NCI-H2029 (cell line): ENCODE measurements at regions not wholly inside any gene's neighbourhood (a gene's known extent, or its start where the extent isn't known, plus 50 kb on each side); places are given as distances from the start of the nearest gene placed in this dataset.

Source experiments
- DNase-seq: peaks from one replicate; lab custom pipeline; 2025; lab: John Stamatoyannopoulos, UW

DNA sequence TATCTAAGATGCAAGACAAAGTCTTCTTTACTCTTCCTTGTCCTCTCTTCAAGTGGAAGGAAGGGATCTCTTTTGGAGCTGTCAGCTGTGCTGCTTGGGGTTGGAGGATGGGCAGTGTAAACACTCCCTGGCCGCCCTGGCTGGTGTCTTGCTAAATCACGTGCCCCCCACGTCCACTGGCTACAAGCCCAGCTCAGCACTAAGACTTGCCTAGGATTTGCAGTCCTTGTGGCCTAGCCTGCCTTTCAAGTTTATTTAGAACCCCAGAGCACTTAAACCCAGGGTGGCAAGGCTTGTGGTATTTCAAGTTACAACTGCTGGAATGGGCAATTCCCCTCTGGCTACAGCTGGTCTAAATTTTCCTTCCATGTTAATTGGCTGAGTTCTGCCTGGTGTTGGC lies 272.4 kb upstream of the MYO3A start:
- no peak for DNase-seq

DNA sequence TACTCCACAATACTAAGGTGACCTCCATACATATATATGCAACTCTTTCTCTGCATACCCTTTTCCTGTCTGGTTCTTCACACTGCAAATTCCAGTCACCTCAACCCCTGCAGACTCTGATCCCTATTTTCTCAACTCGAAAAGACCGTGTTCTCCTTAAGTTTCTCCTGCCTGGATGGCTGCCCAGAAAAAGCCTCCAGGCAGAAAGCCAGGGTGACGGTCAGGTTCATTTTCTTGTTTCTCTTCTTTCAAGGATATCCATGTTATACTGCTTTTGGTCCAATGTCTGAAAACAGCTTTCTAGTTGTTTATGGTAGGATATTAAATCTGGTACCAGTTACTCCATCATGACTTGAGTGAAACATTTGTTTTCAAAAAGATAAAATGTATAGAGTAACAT lies 267.8 kb upstream of the MYO3A start:
- no peak for DNase-seq

DNA sequence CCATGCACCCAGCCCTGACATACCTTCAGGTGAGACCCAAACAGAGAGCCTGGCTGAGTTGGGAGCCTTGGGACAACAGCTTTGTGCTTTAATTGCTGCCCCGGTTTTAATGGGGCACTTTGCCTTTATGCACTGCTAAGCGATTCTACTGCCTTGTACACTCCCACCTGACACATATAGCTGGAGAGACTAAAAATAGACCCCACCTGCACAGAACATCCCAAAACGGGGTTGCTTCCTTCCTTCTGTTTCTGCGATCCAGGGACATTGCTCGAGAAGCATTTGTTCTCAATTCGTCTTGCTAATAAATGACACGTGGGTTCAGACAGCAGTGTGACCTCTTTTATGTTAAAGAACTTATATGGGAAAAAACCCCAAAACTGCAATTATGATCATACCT lies 258.8 kb upstream of the MYO3A start:
- no peak for DNase-seq

DNA sequence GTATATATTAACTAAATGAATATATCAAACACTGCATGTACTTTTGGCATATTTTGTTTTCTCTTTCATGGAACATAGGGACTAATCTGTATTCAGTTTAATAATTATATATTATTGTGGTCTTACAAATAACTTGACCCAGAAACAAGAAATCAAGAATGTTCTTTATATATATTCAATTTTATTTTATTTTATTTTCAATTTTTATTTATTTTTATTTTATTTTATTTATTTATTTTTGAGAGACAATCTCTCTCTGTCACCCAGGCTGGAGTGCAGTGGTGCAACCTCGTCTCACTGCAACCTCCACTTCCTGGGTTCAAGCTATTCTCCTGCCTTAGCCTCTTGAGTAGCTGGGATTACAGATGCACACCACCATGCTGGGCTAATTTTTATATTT lies 258.4 kb upstream of the MYO3A start:
- DNase-seq: no peak

DNA sequence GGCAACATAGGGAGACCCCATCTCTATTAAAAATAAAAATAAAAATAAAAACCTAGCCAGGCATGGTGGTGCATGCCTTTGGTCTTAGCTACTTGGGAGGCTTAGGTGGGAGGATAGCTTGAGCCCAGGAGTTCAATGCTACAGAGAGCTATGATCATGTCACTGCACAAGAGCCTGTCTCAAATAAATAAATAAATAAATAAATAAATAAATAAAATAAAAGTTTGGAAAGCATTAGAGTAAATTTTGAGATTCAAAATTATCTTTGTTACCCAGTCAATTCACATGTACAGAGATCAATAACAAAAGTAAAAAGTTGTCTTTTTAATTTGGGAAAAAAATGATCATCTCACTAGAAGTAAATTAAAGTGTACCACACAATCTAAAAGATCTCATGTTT lies 255.8 kb upstream of the MYO3A start:
- DNase-seq: no peak

DNA sequence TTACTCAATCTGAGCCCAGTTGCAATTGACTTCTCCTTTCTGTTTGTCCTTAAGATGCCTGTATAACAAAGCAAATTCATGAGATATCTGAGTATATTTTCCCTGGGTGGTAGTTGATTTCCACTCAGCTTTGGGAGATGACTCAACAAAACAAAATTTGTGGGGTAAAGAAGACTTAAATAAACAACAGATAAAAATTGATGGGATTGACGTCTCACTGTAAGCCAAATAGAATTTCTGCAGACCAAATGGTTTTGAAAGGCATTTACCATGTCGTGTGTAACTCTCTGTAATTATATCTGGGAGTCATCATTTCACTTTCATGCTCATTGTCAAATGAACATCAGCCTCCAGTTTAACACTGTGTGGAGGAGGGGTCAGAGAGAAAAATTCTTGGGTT lies 255.4 kb upstream of the MYO3A start:
- DNase-seq: no peak

DNA sequence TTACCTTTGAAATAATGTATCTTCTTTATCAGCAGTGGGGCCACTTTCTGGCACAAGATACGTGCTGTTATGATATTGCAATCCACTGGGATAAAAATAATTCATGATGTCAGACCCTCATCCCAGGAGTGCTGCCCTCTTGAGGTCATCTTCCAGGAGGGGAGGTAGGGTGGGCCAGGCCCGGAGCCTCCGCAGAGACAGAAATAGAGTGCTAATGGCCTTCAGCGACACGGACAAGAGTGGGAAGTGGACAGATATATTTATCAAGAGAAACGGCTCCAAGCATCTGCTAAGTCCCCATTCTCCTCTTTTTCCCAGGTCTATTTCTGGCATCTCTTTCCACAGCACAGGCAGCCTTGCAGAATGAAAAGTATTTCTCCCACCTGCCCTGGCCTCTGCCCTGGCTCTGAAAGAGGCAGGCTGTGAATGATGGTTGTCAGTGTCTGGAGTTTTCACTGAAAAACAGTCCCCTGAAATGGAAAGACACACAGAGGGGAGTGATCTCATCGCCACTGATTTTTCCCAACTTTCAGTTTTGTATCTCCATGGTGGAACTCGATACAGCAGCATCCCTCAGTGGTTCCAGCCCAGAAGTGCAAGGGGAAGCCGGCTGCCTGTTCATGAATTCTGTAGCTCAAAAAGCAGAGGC lies 251.7 kb upstream of the MYO3A start:
- peak; percentile 6 for DNase-seq

DNA sequence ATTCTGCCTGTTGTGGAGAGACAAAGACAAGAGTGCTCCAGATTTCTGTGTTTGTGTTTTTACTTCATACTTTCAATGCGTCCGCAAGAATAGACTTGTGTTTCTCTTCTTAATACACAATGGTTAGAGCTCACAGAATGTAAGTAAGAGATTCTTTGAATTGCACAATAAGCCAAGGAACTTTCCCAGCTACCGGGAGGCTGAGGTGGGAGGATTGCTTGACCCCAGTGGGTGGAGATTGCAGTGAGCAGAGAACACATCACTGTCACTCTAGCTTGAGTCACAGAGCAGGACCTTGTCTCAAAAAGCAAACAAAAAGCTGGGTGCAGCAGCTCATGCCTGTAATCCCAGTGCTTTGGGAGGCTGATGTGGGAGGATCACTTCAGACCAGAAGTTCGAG lies 250.7 kb upstream of the MYO3A start:
- no peak for DNase-seq

DNA sequence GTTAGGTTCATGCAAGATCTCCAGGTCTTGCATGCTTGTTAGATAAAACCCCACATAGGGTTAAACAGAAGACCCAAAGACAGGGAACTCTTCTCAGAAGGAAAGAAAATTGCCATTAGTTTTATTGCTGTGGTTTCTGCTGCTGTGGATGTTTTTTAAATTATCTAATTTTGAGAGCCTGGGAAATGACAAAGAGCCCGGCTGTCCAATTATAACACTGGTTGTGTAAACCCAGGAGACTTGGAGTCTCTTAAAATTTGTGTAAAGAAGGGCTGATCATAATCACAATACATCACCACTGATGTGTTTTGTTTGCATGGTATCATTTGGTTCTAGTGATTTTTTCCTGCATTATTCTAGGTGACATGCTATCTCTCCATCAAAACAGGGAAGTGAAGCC lies 246.5 kb upstream of the MYO3A start:
- no peak for DNase-seq

DNA sequence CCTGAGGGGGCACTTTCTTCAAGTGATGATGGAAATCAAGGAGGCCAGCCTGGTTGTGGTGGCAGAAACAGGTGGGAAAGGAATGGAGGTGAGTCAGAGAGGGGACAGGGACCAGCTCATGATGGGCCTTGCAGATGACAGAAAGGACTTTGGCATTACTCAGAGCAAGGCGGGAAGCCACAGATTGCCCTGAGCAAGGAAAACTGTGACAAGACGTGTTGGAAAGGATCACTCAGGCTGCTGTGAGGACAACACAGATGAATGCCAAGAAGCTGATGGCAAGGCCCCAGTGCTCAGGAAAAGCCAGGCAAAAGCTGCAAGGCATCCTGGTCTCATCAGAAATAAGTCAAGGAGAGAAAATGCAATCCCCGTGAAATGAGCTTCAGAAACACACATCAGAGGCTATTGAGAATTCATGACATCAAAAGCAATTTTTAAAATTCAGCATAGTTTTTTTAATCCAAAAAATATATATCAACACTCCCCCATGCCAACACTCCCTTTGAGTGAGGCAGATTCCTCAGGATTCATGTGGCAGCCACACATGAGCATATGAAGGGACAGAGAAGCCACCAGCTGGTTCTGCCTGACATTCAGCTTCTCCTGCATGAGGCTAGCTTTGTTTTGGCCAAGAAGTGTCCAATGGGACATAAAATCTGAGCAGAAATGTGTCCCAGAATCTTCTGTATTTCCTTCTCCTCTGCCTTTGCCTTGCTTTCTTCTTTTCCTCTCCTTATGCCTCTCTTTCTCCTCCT lies 244.5 kb upstream of the MYO3A start:
- DNase-seq: no peak

DNA sequence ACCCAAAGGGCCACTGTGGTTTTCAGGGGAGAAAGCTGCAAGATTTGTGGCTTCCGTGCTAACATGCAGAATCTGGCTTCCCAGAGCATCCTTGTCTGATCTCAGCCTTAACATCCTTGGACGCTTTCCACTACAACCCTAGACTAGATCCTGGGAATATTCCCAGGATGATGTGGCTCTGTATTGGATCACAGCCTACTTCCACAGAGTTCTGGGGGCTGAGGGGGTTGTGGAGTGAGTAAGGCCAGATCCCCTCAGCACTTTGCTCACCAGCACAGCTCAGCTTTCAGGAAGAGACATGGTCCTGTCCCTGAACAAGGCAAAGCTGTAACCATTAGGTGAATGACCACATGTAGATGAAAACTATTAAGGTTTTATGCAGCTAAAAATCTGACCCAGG lies 241.3 kb upstream of the MYO3A start:
- no peak for DNase-seq

DNA sequence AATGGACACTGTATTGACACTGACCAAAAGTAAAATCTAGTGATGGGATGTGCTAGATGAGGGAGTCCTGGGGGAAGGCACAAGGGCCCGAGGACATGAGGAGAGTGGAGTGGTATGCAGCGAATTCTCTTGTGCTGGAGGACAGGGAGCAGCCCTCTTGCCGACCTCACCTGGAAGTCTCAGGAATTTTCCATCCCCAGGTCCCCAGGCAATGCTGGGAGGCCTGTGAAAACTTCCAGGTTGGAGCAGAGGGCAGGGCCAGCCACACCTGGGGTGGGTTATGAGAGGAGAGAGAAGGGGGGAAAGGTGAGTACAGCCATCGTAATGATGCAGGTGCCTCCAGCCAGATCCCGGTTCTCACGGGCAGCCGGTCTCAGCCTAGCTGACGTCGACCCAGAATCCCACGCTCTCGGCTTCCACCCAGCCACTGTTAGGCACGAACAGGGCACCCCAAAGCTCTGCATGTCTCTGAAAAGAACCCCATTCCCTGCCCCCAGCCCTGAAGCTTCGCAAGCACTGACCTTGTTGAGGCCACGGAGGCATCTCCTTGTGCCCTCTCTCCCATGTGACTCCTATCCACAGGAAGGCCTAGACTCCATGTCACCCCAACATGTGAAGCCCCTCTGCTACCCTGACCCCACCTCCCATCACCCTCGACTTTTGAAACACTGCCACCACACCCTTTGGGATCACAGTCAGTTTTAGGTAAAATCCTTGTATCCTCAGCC lies 239.7 kb upstream of the MYO3A start:
- DNase-seq: no peak

DNA sequence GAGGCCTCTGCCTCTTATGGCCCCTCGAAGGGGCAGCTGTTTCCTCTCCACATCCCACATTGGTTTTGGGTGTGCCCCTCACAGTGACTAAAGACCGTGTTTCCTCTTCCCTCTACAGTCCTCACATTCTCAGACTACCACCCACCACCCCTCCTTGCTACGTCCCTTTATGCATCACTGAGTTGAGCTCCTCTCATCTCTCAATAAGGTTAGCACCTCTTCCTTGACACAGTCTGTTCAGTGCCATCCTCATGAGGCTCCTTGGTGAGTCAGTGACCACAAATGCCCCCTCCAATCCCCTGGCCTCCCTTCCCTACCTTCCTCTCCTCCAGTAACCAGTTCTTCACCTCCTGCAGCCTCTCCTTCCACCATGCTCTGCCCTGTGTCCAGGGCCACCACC lies 239.1 kb upstream of the MYO3A start:
- no peak for DNase-seq

DNA sequence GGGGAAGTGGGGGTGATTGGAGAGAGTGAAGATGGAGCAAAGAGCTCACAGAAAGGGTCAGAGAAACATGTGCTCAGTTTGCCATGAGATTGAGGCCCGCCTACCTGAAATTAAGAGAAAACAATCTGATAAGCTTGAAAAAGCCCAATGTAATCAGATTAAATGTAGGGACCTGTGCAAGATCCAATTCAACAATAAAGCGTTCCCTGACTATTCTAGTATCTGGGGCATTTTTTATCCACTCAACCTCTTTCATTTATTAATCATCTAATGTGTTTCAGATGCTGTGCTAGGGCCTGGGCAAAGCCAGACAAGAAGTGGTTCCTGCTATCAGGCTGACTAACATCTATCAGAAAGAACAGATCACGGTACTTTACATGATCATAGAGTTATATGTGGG lies 238.4 kb upstream of the MYO3A start:
- no peak for DNase-seq

DNA sequence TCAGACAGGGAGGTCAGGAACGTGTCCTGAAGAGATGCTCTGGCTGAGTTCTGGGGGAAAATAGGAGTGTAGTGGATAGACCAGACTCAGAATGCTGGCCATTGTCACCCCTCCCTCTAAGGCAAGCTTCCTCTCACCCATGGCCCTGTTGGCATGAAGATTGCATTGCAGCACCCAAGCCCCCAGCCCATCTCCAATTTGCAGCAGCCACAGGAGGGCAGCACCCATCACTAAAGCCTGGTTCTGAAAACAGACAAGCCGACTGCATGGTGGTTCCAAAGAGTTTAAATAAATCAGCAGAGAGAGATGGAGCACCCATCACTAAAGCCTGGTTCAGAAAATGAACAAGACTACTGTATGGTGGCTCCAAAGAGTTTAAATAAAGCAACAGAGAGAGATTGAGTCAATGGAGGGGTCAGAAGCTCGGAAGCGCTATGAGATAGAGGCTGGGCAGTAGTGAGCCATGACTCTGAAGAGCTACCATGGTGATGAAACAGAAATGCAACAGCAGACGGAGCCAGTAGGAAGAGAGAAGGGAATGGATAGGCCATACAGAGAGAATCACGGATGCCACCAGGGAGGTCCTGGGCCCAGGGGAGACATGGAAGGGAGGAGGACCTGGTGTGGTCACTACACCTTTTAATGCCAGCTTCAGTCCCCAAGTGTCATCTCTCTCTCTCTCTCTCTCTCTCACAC lies 237.9 kb upstream of the MYO3A start:
- DNase-seq: no peak

DNA sequence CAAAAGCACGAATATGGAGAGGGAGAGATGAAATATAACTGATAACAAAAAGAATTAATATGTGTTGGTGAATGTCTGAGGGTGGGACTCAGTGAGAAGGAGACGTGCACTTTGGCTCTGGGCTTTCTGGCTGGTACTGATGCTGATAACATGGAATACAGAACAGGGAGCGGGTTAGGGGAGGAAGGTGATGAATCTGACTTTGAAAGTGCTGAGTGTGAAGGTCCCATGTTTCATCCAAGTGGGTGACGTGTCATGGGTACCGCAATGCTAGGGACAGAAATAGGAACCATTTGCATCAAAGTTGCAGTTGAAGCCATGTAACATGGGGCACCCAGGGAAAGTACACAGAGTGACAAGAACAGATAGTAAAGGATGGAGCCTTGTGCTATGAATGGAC lies 236.6 kb upstream of the MYO3A start:
- DNase-seq: no peak

DNA sequence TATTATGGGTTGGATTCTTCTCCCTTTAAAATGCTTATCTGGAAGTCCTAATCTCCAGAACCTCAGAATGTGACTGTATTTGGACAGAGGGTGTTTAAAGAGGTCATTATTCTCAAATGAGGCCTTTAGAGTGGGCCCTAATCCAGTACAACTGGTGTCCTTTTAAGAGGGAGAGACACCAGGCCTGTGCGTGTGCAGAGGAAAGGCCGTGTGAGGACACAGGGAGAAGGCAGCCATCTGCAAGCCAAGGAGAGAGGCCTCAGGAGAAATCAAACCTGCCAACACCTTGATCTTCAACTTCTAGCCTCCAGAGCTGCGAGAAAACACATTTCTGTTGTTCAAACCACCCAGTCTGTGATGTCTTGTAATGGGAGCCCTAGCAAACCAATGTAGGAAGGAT lies 235.4 kb upstream of the MYO3A start:
- no peak for DNase-seq

DNA sequence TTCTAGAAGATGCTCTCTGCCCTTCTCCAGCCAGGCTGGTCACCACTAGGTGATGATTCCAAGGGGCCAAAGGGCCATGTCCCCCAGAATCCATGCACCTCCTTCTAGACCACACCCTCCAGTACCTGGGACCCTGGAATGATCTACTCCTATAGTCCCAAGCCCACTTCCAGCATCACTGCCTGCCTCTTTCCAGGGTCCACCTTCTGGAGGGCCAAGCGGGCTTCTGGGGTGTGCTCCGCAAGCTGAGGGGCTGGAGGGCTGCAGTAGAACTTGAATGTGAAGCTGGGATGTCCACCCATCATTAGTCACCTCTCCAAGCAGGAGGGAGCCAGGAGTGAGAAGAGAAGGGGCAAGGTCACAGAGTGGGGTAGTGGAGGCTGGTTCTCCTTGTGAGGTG lies 234.4 kb upstream of the MYO3A start:
- no peak for DNase-seq

DNA sequence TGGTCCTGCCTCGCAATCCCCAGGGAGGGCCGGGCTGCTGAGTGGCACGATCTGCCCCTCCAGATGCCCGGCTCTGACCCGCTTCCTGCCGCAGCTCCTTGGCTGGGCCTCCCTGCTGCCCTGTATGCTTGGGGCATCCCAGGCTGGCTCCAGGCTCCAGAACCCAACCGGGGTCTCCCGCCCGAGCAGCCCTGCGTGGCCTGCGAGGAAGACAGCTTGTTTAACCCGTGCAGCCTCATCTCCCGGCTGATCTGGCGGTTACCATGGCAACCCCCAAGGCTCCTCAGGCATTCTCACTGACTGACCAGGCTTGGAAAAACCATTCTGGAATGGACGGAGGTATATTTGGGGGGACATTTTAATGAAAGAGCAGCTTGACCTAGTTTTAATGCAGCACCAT lies 232.4 kb upstream of the MYO3A start:
- no peak for DNase-seq

DNA sequence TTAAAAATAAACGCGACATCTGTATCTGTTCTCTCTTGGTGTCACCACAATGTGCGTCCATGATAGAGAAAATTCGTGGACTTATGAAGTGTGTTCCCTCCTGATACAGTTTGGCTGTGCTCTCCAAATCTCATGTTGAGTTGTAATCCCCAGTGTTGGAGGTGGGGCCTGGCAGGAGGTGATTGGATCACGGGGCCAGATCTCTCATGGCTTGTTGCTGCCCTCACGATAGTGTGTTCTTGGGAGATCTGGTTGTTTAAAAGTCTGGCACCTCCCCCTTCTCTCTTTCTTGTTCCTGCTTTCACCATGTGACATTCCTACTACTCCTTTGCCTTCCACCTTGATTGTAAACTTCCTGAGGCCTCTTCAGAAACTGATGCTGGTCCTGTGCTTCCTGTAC lies 229.4 kb upstream of the MYO3A start:
- no peak for DNase-seq

DNA sequence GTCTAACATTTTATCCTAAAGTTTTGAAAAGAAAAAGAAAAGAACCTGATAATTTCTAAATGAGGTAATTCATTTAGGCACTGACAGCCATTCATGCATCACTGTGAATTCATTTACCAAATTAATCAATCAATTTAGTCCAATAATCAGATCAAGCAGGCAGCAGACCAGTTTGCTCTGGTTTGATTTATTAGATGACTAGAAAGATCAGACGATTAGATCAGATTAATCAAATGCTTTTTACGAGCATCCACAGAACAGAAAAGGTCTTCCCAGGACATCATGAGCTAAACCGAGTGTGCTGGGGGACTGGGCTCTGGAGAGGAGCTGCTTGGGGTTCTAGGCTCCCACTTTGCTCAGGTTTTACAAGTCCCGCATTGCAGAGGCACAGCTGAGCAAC lies 226.5 kb upstream of the MYO3A start:
- DNase-seq: no peak

DNA sequence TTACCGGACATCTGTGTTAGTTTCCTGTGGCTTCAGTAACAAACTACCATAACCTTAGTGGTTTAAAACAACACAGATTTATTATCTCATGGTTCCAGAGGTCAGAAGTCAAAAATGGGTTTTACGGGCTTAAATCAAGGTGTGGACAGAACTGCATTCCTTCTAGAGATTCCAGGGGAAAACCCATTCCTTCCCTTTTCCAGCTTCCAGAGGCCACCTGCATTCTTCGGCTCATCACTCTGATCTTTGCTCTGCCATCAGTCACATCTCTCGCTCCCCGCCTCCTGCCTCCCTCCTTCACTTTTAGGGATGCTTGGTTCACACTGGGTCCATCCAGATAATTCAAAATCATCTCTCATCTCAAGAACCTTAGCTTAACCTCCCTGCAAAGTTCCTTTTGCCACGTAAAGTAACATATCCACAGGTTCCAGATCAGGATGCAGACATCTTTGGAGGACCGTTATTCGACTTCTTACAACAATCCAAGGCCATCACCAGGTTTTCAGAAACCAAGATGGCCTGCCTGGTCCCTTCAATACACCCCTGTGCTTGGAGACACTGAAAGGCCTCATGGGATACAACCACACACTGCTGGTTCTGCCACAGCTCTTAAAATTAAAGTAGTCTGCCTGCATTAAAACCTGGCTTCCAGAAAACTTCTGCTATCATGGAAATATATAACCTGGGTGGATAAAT lies 225.9 kb upstream of the MYO3A start:
- DNase-seq: no peak
